ENCODE measurements at regions not wholly inside any gene's neighbourhood (a gene's known extent, or its start where the extent isn't known, plus 50 kb on each side); places are given as distances from the start of the nearest gene placed in this dataset.

- no peaks in the 10 kb centered on the region for H3K79me2 ChIP-seq (ENCODE audit: insufficient read depth)
- H3K9ac ChIP-seq, result no peak overlapping the region
- no peaks in the 10 kb centered on the region for H3F3A ChIP-seq (replicated peaks; ENCODE audit: insufficient read depth)
- H3K4me3 ChIP-seq (ENCODE audit: low read depth in 2 of 2, low read length in 1 of 2), result no peak overlapping the region
- TF ChIP-seq JUND (IDR thresholded peaks at IDR 0.05) (no peak), TEAD4 (IDR thresholded peaks at IDR 0.05; ENCODE audit: borderline replicate concordance, insufficient read depth) (no peak), SMC3 (IDR thresholded peaks at IDR 0.05; ENCODE audit: low read depth, low read length) (no peak), POLR2AphosphoS5 (IDR thresholded peaks at IDR 0.05; ENCODE audit: low read depth, low read length) (no peak), RFX5 (IDR thresholded peaks at IDR 0.05; ENCODE audit: low read length) (no peak), NRF1 (IDR thresholded peaks at IDR 0.05; ENCODE audit: low read depth, low read length) (no peak), USF2 (IDR thresholded peaks at IDR 0.05; ENCODE audit: borderline replicate concordance, low read depth, low read length) (no peak), MAX (IDR thresholded peaks at IDR 0.05; ENCODE audit: low read depth) (no peak), RXRA (IDR thresholded peaks at IDR 0.05; ENCODE audit: borderline replicate concordance, low read depth) (no peak), RAD21 (IDR thresholded peaks at IDR 0.05; ENCODE audit: low read length) (no peak), CTCF (IDR thresholded peaks at IDR 0.05) (no peak), MXI1 (IDR thresholded peaks at IDR 0.05; ENCODE audit: low read depth, low read length) (no peak), GABPA (IDR thresholded peaks at IDR 0.05; ENCODE audit: low read depth) (no peak), EZH2phosphoT487 (IDR thresholded peaks at IDR 0.05; ENCODE audit: borderline replicate concordance, low read depth) (no peak), RCOR1 (IDR thresholded peaks at IDR 0.05; ENCODE audit: low read length) (no peak), FOSL2 (IDR thresholded peaks at IDR 0.05; ENCODE audit: borderline replicate concordance, low read depth) (no peak), USF1 (IDR thresholded peaks at IDR 0.05; ENCODE audit: borderline replicate concordance, low read depth) (no peak), GATA2 (CRISPR knock-in tag; IDR thresholded peaks at IDR 0.05) (no peak), IRF3 (IDR thresholded peaks at IDR 0.05; ENCODE audit: low read depth, low read length) (no peak), REST (IDR thresholded peaks at IDR 0.05; ENCODE audit: low read depth, low read length) (no peak)
- H3K9me2 ChIP-seq, result no peaks in the 10 kb centered on the region
- ChIA-PET POLR2A (no interaction called here), CTCF (no interaction called here)
- H2AFZ ChIP-seq (ENCODE audit: low read depth), result no peak overlapping the region
- no peak overlapping the region for H3K27ac ChIP-seq (ENCODE audit: low read depth in 2 of 2, low read length in 1 of 2)
- no peaks in the 10 kb centered on the region for H3K27me3 ChIP-seq (ENCODE audit: insufficient read depth)
- H3K36me3 ChIP-seq (replicated peaks in 1 of 2; ENCODE audit: control insufficient read depth in 1 of 2, insufficient read depth in 2 of 2, low read length in 1 of 2), result no peaks in the 10 kb centered on the region
- no peaks in the 10 kb centered on the region for H3K4me1 ChIP-seq (ENCODE audit: control insufficient read depth in 1 of 2, insufficient read depth in 2 of 2, low read depth in 1 of 2, low read length in 1 of 2)
- no peak for DNase-seq
- no peaks in the 10 kb centered on the region for H3K9me3 ChIP-seq
- no peak overlapping the region for H3K4me2 ChIP-seq
- H4K20me1 ChIP-seq (ENCODE audit: insufficient read depth), result no peaks in the 10 kb centered on the region
Observed at GRCh38 chr2:107112561-107112960, 226.6 kb upstream of the ST6GAL2 start.

All from SK-N-SH (cell line).